ENCODE measurements at regions not wholly inside any gene's neighbourhood (a gene's known extent, or its start where the extent isn't known, plus 50 kb on each side); places are given as distances from the start of the nearest gene placed in this dataset.

- TF ChIP-seq CTCF (IDR thresholded peaks at IDR 0.05) (no peak), POLR2A (IDR thresholded peaks at IDR 0.05) (no peak)
Observed at GRCh38 chr10:28857164-28857563, 179.8 kb downstream of the BAMBI start.
